Smooth muscle cell (in vitro differentiated cells): ENCODE measurements at regions not wholly inside any gene's neighbourhood (a gene's known extent, or its start where the extent isn't known, plus 50 kb on each side); places are given as distances from the start of the nearest gene placed in this dataset.
"Not testable (repeated sequence)": the region's sequence is repeated elsewhere in the genome, so short reads cannot be mapped to it uniquely, and the experiment has no call there.

Experiments used
- DNase-seq: peaks from one replicate; lab custom pipeline; 2025; ENCODE audit not compliant: unreplicated experiment; lab: John Stamatoyannopoulos, UW
- H2AFZ ChIP-seq: fragments of 200-600 bp; sonication (generic); 2 replicates; pipeline ENCODE4 v1.6.0; 2016; ENCODE audit warnings: antibody characterized with exemption, low read depth, mild to moderate bottlenecking
- H3F3A ChIP-seq: fragments of 200-600 bp; sonication (generic); 2 replicates; pipeline ENCODE4 v1.6.0; 2017; ENCODE audit warnings: antibody characterized with exemption, low read depth
- H3K27ac ChIP-seq: fragments of 200-600 bp; sonication (generic); 2 replicates; pipeline ENCODE4 v1.5.1; 2016; ENCODE audit warnings: low read depth, mild to moderate bottlenecking
- H3K27me3 ChIP-seq: fragments of 200-600 bp; sonication (generic); 2 replicates; pipeline ENCODE4 v1.6.1; 2016; ENCODE audit warnings: low read depth, mild to moderate bottlenecking
- H3K36me3 ChIP-seq: fragments of 200-600 bp; sonication (generic); 2 replicates; pipeline ENCODE4 v1.5.1; 2016; ENCODE audit warnings: low read depth
- H3K4me1 ChIP-seq: fragments of 200-600 bp; sonication (generic); 2 replicates; pipeline ENCODE4 v1.5.1; 2016; ENCODE audit warnings: low read depth
- H3K4me2 ChIP-seq: fragments of 200-600 bp; sonication (generic); 2 replicates; pipeline ENCODE4 v1.6.0; 2016; ENCODE audit warnings: mild to moderate bottlenecking
- H3K4me3 ChIP-seq: fragments of 200-600 bp; sonication (generic); 2 replicates; pipeline ENCODE4 v1.5.1; 2016; ENCODE audit warnings: mild to moderate bottlenecking
- H3K79me2 ChIP-seq: fragments of 200-600 bp; sonication (generic); 2 replicates; pipeline ENCODE4 v1.6.0; 2016; ENCODE audit warnings: low read depth, mild to moderate bottlenecking
- H3K9ac ChIP-seq: fragments of 200-600 bp; sonication (generic); 2 replicates; pipeline ENCODE4 v1.6.0; 2016; ENCODE audit warnings: low read depth
- H3K9me3 ChIP-seq: fragments of 200-600 bp; sonication (generic); replicated peaks from 2 replicates; pipeline ENCODE4 v1.5.1; 2016; ENCODE audit warnings: low read depth
- H4K20me1 ChIP-seq: fragments of 200-600 bp; sonication (generic); 2 replicates; pipeline ENCODE4 v1.6.0; 2016; ENCODE audit warnings: low read depth
- whole genome bisulfite sequencing: methylation state at CpG from one replicate; pipeline ENCODE4 v1.1.7; 2016; ENCODE audit warnings: low lambda C conversion rate; 5-methylcytosine and 5-hydroxymethylcytosine counted together
- TF ChIP-seq, protein P1 (sequence below): fragments of 200-600 bp; sonication (generic); IDR thresholded peaks from 2 replicates; pipeline ENCODE4 v1.5.1; 2017; ENCODE audit warnings: borderline replicate concordance, mild to moderate bottlenecking, antibody characterized with exemption; ENCODE audit not compliant: insufficient read depth, poor library complexity, severe bottlenecking

DNA sequence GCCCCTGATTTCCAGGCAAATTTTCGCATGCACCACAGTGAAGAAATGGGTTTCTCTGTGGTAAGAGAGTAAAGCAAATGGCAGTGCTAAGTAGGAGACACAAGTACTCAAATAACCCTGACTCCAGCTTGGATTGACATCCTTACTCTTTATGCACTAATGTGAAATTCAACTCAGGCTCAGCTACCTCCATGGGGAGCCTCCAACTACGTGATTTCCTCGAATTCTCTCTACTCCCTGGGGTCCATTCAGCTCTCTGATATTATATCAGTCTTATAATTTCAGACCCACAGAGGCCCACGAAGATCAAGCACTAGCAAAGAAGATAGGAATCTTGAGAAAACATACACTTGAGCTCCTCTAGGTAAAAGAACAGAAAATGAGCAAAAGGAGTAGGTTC lies 407.6 kb upstream of the CCDC54 start:
- 95% methylated on average over 4 of the region's 4 CpGs for WGBS
- H3K4me1 ChIP-seq: no peaks in the 10 kb centered on the region
- H3K4me3 ChIP-seq: no peak overlapping the region
- no peak overlapping the region for H2AFZ ChIP-seq
- no peak overlapping the region for H3K4me2 ChIP-seq
- no peaks in the 10 kb centered on the region for H3F3A ChIP-seq
- H3K9me3 ChIP-seq: no peaks in the 10 kb centered on the region
- H3K27ac ChIP-seq: no peak overlapping the region
- H3K79me2 ChIP-seq: no peaks in the 10 kb centered on the region
- TF ChIP-seq, protein P1, sequence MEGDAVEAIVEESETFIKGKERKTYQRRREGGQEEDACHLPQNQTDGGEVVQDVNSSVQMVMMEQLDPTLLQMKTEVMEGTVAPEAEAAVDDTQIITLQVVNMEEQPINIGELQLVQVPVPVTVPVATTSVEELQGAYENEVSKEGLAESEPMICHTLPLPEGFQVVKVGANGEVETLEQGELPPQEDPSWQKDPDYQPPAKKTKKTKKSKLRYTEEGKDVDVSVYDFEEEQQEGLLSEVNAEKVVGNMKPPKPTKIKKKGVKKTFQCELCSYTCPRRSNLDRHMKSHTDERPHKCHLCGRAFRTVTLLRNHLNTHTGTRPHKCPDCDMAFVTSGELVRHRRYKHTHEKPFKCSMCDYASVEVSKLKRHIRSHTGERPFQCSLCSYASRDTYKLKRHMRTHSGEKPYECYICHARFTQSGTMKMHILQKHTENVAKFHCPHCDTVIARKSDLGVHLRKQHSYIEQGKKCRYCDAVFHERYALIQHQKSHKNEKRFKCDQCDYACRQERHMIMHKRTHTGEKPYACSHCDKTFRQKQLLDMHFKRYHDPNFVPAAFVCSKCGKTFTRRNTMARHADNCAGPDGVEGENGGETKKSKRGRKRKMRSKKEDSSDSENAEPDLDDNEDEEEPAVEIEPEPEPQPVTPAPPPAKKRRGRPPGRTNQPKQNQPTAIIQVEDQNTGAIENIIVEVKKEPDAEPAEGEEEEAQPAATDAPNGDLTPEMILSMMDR: no peak
- no peak overlapping the region for H3K9ac ChIP-seq
- DNase-seq: no peak
- no peaks in the 10 kb centered on the region for H4K20me1 ChIP-seq
- no peaks in the 10 kb centered on the region for H3K36me3 ChIP-seq
- H3K27me3 ChIP-seq: no peaks in the 10 kb centered on the region

DNA sequence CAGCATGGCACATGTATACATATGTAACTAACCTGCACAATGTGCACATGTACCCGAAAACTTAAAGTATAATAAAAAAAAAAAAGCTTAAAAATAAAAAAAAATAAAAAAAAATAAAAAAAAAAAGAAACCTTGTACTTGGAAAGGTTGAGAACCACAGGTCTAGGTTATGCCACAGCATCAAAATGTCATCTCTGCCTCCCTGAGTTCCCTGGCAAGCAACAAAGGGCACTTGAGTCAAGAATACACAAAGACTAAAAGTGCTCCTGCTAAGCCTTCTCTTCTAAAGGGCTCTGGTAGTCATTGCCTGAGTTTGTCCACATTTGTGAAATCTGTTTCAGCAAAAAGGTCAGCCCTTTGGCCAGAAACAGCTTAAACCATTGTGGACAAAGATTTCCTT lies 395.8 kb upstream of the CCDC54 start:
- H3K4me2 ChIP-seq: no peak overlapping the region
- H3K36me3 ChIP-seq: no peaks in the 10 kb centered on the region
- H3K27me3 ChIP-seq: no peaks in the 10 kb centered on the region
- no peaks in the 10 kb centered on the region for H4K20me1 ChIP-seq
- no peaks in the 10 kb centered on the region for H3F3A ChIP-seq
- H3K9ac ChIP-seq: no peak overlapping the region
- no peak for DNase-seq
- no peak overlapping the region for H2AFZ ChIP-seq
- no peaks in the 10 kb centered on the region for H3K4me1 ChIP-seq
- no peaks in the 10 kb centered on the region for H3K9me3 ChIP-seq
- TF ChIP-seq, protein P1: no peak
- H3K4me3 ChIP-seq: no peak overlapping the region
- WGBS: 75% methylated on average over 1 of the region's 1 CpG
- H3K79me2 ChIP-seq: no peaks in the 10 kb centered on the region
- no peak overlapping the region for H3K27ac ChIP-seq

DNA sequence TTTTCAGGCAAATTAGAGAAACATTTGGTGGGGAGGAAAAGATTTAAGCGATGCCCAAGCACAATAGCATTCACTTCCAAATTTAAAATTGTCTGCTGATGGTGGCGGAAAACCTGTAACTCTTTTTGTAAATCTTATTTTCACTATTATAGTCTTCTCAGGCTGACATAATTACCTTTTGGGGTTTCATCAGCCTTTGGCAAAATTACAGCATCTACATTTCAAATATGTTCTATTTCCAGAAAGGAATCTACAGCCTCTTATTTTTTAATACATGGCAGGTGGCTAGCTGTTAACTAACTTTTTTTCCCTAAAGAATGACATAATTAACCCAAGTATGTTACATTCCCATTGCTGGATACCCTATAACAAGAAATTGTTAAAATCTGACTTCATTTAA lies 391.5 kb upstream of the CCDC54 start:
- DNase-seq: no peak
- Histone ChIP-seq H2AFZ (no peak overlapping the region), H3K79me2 (no peaks in the 10 kb centered on the region), H3K27me3 (no peaks in the 10 kb centered on the region), H4K20me1 (no peaks in the 10 kb centered on the region), H3K27ac (no peak overlapping the region), H3K4me1 (no peaks in the 10 kb centered on the region), H3K4me3 (no peak overlapping the region), H3K4me2 (no peak overlapping the region), H3K9me3 (no peaks in the 10 kb centered on the region), H3K36me3 (no peaks in the 10 kb centered on the region), H3K9ac (no peak overlapping the region), H3F3A (no peaks in the 10 kb centered on the region)
- TF ChIP-seq, protein P1: no peak
- WGBS: 100% methylated on average over 2 of the region's 2 CpGs

DNA sequence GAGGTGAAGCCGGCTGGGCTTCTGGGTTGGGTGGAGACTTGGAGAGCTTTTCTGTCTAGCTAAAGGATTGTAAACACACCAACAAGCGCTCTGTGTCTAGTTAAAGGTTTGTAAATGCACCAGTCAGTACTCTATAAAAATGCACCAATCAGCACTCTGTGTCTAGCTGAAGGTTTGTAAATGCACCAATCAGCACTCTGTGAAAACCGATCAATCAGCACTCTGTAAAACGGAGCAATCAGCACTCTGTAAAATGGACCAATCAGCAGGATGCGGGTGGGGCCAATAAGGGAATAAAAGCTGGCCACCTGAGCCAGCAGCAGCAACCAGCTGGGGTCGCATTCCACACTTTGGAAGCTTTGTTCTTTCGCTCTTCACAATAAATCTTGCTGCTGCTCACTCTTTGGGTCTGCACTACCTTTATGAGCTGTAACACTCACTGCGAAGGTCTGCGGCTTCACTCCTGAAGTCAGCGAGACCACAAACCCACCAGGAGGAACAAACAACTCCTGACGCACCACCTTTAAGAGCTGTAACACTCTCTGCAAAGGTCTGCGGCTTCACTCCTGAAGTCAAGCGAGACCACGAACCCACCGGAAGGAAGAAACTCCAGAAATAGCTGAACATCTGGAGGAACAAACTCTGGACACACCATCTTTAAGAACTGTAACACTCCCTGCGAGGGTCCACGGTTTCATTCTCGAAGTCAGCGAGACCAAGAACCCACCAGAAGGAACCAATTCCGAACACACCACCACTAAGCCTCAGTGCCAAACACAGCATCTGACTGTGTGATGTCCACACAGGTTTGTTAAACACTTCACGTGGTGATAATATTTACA lies 378.2 kb upstream of the CCDC54 start:
- H3K27me3 ChIP-seq, H3K9ac ChIP-seq, H4K20me1 ChIP-seq, H3K4me2 ChIP-seq, H3K27ac ChIP-seq, H3K36me3 ChIP-seq, DNase-seq, H3F3A ChIP-seq, H3K4me3 ChIP-seq, H3K9me3 ChIP-seq, H3K4me1 ChIP-seq, H2AFZ ChIP-seq, H3K79me2 ChIP-seq: not testable (repeated sequence)
- WGBS: 94% methylated on average over 21 of the region's 21 CpGs
